ENCODE measurements at regions not wholly inside any gene's neighbourhood (a gene's known extent, or its start where the extent isn't known, plus 50 kb on each side); places are given as distances from the start of the nearest gene placed in this dataset.

GRCh38 chr11:130600139-130600538 is 151.7 kb downstream of the ADAMTS15 start:
- Histone ChIP-seq H3K4me1 (ENCODE audit: control insufficient read depth, insufficient read depth, low read length) (peaks cover 18% of the 10 kb centered on the region), H3K36me3 (ENCODE audit: control insufficient read depth, insufficient read depth, low read length) (no peaks in the 10 kb centered on the region), H3K27me3 (ENCODE audit: control insufficient read depth, insufficient read depth, low read length) (no peaks in the 10 kb centered on the region), H3K27ac (ENCODE audit: low read depth, low read length) (no peak overlapping the region), H3K4me3 (ENCODE audit: low read length) (no peak overlapping the region), H3K9ac (ENCODE audit: low read length) (no peak overlapping the region)

- Histone ChIP-seq H3K27me3 (ENCODE audit: control insufficient read depth, insufficient read depth, low read length) (no peaks in the 10 kb centered on the region), H3K9ac (ENCODE audit: low read length) (no peak overlapping the region), H3K4me3 (ENCODE audit: low read length) (no peak overlapping the region), H3K27ac (ENCODE audit: low read depth, low read length) (peak overlapping the region; percentile 50), H3K4me1 (ENCODE audit: control insufficient read depth, insufficient read depth, low read length) (peaks cover 18% of the 10 kb centered on the region), H3K36me3 (ENCODE audit: control insufficient read depth, insufficient read depth, low read length) (no peaks in the 10 kb centered on the region)
Observed at GRCh38 chr11:130600616-130601015, 152.2 kb downstream of the ADAMTS15 start.

GRCh38 chr11:130601141-130601540 is 152.7 kb downstream of the ADAMTS15 start:
- no peak overlapping the region for H3K9ac ChIP-seq (ENCODE audit: low read length)
- H3K27me3 ChIP-seq (ENCODE audit: control insufficient read depth, insufficient read depth, low read length): no peaks in the 10 kb centered on the region
- no peak overlapping the region for H3K4me3 ChIP-seq (ENCODE audit: low read length)
- H3K27ac ChIP-seq (ENCODE audit: low read depth, low read length): peak overlapping the region; percentile 51
- H3K36me3 ChIP-seq (ENCODE audit: control insufficient read depth, insufficient read depth, low read length): no peaks in the 10 kb centered on the region
- H3K4me1 ChIP-seq (ENCODE audit: control insufficient read depth, insufficient read depth, low read length): peaks cover 18% of the 10 kb centered on the region

GRCh38 chr11:130601764-130602460 is 153.5 kb downstream of the ADAMTS15 start:
- no peak overlapping the region for H3K9ac ChIP-seq (ENCODE audit: low read length)
- H3K27me3 ChIP-seq (ENCODE audit: control insufficient read depth, insufficient read depth, low read length): no peaks in the 10 kb centered on the region
- H3K36me3 ChIP-seq (ENCODE audit: control insufficient read depth, insufficient read depth, low read length): no peaks in the 10 kb centered on the region
- peaks cover 21% of the 10 kb centered on the region for H3K4me1 ChIP-seq (ENCODE audit: control insufficient read depth, insufficient read depth, low read length)
- H3K4me3 ChIP-seq (ENCODE audit: low read length): no peak overlapping the region
- peak overlapping the region; percentile 51 for H3K27ac ChIP-seq (ENCODE audit: low read depth, low read length)

GRCh38 chr11:130602641-130603334 is 154.3 kb downstream of the ADAMTS15 start:
- peaks cover 30% of the 10 kb centered on the region for H3K4me1 ChIP-seq (ENCODE audit: control insufficient read depth, insufficient read depth, low read length)
- H3K36me3 ChIP-seq (ENCODE audit: control insufficient read depth, insufficient read depth, low read length): no peaks in the 10 kb centered on the region
- no peak overlapping the region for H3K9ac ChIP-seq (ENCODE audit: low read length)
- H3K27me3 ChIP-seq (ENCODE audit: control insufficient read depth, insufficient read depth, low read length): no peaks in the 10 kb centered on the region
- peak overlapping the region; percentile 44 for H3K27ac ChIP-seq (ENCODE audit: low read depth, low read length)
- H3K4me3 ChIP-seq (ENCODE audit: low read length): no peak overlapping the region

GRCh38 chr11:130603335-130603906 is 155.0 kb downstream of the ADAMTS15 start:
- peaks cover 30% of the 10 kb centered on the region for H3K4me1 ChIP-seq (ENCODE audit: control insufficient read depth, insufficient read depth, low read length)
- peak overlapping the region; percentile 44 for H3K27ac ChIP-seq (ENCODE audit: low read depth, low read length)
- H3K4me3 ChIP-seq (ENCODE audit: low read length): no peak overlapping the region
- no peak overlapping the region for H3K9ac ChIP-seq (ENCODE audit: low read length)
- no peaks in the 10 kb centered on the region for H3K27me3 ChIP-seq (ENCODE audit: control insufficient read depth, insufficient read depth, low read length)
- H3K36me3 ChIP-seq (ENCODE audit: control insufficient read depth, insufficient read depth, low read length): no peaks in the 10 kb centered on the region

GRCh38 chr11:130604606-130605005 is 156.2 kb downstream of the ADAMTS15 start:
- Histone ChIP-seq H3K9ac (ENCODE audit: low read length) (no peak overlapping the region), H3K27ac (ENCODE audit: low read depth, low read length) (no peak overlapping the region), H3K4me1 (ENCODE audit: control insufficient read depth, insufficient read depth, low read length) (peaks cover 33% of the 10 kb centered on the region), H3K36me3 (ENCODE audit: control insufficient read depth, insufficient read depth, low read length) (no peaks in the 10 kb centered on the region), H3K4me3 (ENCODE audit: low read length) (no peak overlapping the region), H3K27me3 (ENCODE audit: control insufficient read depth, insufficient read depth, low read length) (no peaks in the 10 kb centered on the region)

- peaks cover 31% of the 10 kb centered on the region for H3K4me1 ChIP-seq (ENCODE audit: control insufficient read depth, insufficient read depth, low read length)
- no peaks in the 10 kb centered on the region for H3K27me3 ChIP-seq (ENCODE audit: control insufficient read depth, insufficient read depth, low read length)
- H3K36me3 ChIP-seq (ENCODE audit: control insufficient read depth, insufficient read depth, low read length): no peaks in the 10 kb centered on the region
- no peak overlapping the region for H3K27ac ChIP-seq (ENCODE audit: low read depth, low read length)
- H3K9ac ChIP-seq (ENCODE audit: low read length): no peak overlapping the region
- no peak overlapping the region for H3K4me3 ChIP-seq (ENCODE audit: low read length)
Observed at GRCh38 chr11:130606178-130606577, 157.7 kb downstream of the ADAMTS15 start.

- Histone ChIP-seq H3K27me3 (ENCODE audit: control insufficient read depth, insufficient read depth, low read length) (no peaks in the 10 kb centered on the region), H3K4me1 (ENCODE audit: control insufficient read depth, insufficient read depth, low read length) (peaks cover 24% of the 10 kb centered on the region), H3K36me3 (ENCODE audit: control insufficient read depth, insufficient read depth, low read length) (no peaks in the 10 kb centered on the region), H3K27ac (ENCODE audit: low read depth, low read length) (no peak overlapping the region), H3K4me3 (ENCODE audit: low read length) (no peak overlapping the region), H3K9ac (ENCODE audit: low read length) (no peak overlapping the region)
Observed at GRCh38 chr11:130606781-130607511, 158.5 kb downstream of the ADAMTS15 start.

GRCh38 chr11:130608287-130608686 is 159.8 kb downstream of the ADAMTS15 start:
- H3K4me3 ChIP-seq (ENCODE audit: low read length): no peak overlapping the region
- H3K36me3 ChIP-seq (ENCODE audit: control insufficient read depth, insufficient read depth, low read length): no peaks in the 10 kb centered on the region
- no peaks in the 10 kb centered on the region for H3K27me3 ChIP-seq (ENCODE audit: control insufficient read depth, insufficient read depth, low read length)
- H3K27ac ChIP-seq (ENCODE audit: low read depth, low read length): no peak overlapping the region
- peaks cover 16% of the 10 kb centered on the region for H3K4me1 ChIP-seq (ENCODE audit: control insufficient read depth, insufficient read depth, low read length)
- H3K9ac ChIP-seq (ENCODE audit: low read length): no peak overlapping the region

GRCh38 chr11:130609121-130610035 is 160.9 kb downstream of the ADAMTS15 start:
- no peak overlapping the region for H3K9ac ChIP-seq (ENCODE audit: low read length)
- peak overlapping the region; percentile 15 for H3K27ac ChIP-seq (ENCODE audit: low read depth, low read length)
- H3K4me3 ChIP-seq (ENCODE audit: low read length): no peak overlapping the region
- H3K27me3 ChIP-seq (ENCODE audit: control insufficient read depth, insufficient read depth, low read length): no peaks in the 10 kb centered on the region
- H3K36me3 ChIP-seq (ENCODE audit: control insufficient read depth, insufficient read depth, low read length): no peaks in the 10 kb centered on the region
- peaks cover 16% of the 10 kb centered on the region for H3K4me1 ChIP-seq (ENCODE audit: control insufficient read depth, insufficient read depth, low read length)
